HEK293 (cell line): ENCODE measurements at regions not wholly inside any gene's neighbourhood (a gene's known extent, or its start where the extent isn't known, plus 50 kb on each side); places are given as distances from the start of the nearest gene placed in this dataset.
A peak's percentile ranks its signal among the peaks of the same experiment; 100 is the strongest.

Source experiments
- CTCF ChIA-PET: fragments of 350-600 bp; formaldehyde crosslinking; extraction: SDS; loops from one replicate; lab custom pipeline; 2021; ENCODE audit warnings: antibody characterized with exemption; lab: Yijun Ruan, JAX
- POLR2A ChIA-PET: fragments of 300-600 bp; formaldehyde crosslinking; extraction: SDS; loops from one replicate; lab custom pipeline; 2020; ENCODE audit warnings: antibody characterized with exemption, inconsistent platforms; lab: Yijun Ruan, JAX
- H3K27ac ChIP-seq: fragments of 200-500 bp; sonication (Bioruptor generic); 2 replicates; pipeline ENCODE4 v1.5.1; 2014; ENCODE audit warnings: low read depth, low read length, control low read depth, inconsistent platforms; ENCODE audit errors: extremely low read depth
- H3K36me3 ChIP-seq, 2 experiments: fragments of 200-500 bp in 1 of 2; sonication (Bioruptor generic) in 1 of 2; 1 replicate in 1 of 2; 2 replicates in 1 of 2; pipeline ENCODE4 v1.5.1; 2014 to 2017; ENCODE audit warnings: inconsistent platforms in 2 of 2, low read length in 2 of 2; ENCODE audit not compliant: control insufficient read depth in 2 of 2, insufficient read depth in 1 of 2
- H3K4me1 ChIP-seq: fragments of 200-500 bp; sonication (Bioruptor generic); 2 replicates; pipeline ENCODE4 v1.5.1; 2014; ENCODE audit warnings: mild to moderate bottlenecking, low read length, inconsistent platforms; ENCODE audit not compliant: control insufficient read depth, insufficient read depth
- H3K4me3 ChIP-seq: 2 replicates; pipeline ENCODE4 v1.5.1; 2011; ENCODE audit warnings: low read depth, mild to moderate bottlenecking, control low read depth, low read length, moderate library complexity
- H3K9me3 ChIP-seq: fragments of 200-500 bp; sonication (Bioruptor generic); 2 replicates; pipeline ENCODE4 v1.5.1; 2014; ENCODE audit warnings: low read depth, low read length, inconsistent platforms; ENCODE audit not compliant: control insufficient read depth, insufficient read depth
- ELK4 ChIP-seq: IDR thresholded peaks from 2 replicates; pipeline ENCODE4 v1.6.1; 2011; ENCODE audit warnings: mild to moderate bottlenecking, low read depth, low read length, borderline replicate concordance
- FEZF1 ChIP-seq: fragments of 450-650 bp; formaldehyde crosslinking; IDR thresholded peaks from 2 replicates; pipeline ENCODE4 v1.5.1; 2016; ENCODE audit warnings: missing biosample characterization, missing genetic modification characterization
- OSR2 ChIP-seq: fragments of 450-650 bp; formaldehyde crosslinking; IDR thresholded peaks from 2 replicates; pipeline ENCODE4 v1.5.1; 2016; ENCODE audit warnings: missing biosample characterization, missing genetic modification characterization
- ZBTB10 ChIP-seq: fragments of 450-650 bp; formaldehyde crosslinking; IDR thresholded peaks from 2 replicates; pipeline ENCODE4 v1.5.1; 2016; ENCODE audit warnings: missing biosample characterization, missing genetic modification characterization
- ZFP37 ChIP-seq: fragments of 450-650 bp; formaldehyde crosslinking; IDR thresholded peaks from 2 replicates; pipeline ENCODE4 v1.5.1; 2016; ENCODE audit warnings: missing biosample characterization, missing genetic modification characterization
- ZIC2 ChIP-seq: fragments of 450-650 bp; formaldehyde crosslinking; IDR thresholded peaks from 2 replicates; pipeline ENCODE4 v1.5.1; 2016; ENCODE audit warnings: missing biosample characterization, missing genetic modification characterization
- ZNF174 ChIP-seq: fragments of 450-650 bp; formaldehyde crosslinking; IDR thresholded peaks from 2 replicates; pipeline ENCODE4 v1.5.0; 2017; ENCODE audit warnings: missing biosample characterization, mild to moderate bottlenecking, missing genetic modification characterization
- ZNF239 ChIP-seq: fragments of 450-650 bp; formaldehyde crosslinking; IDR thresholded peaks from 2 replicates; pipeline ENCODE4 v1.5.1; 2016; ENCODE audit warnings: missing biosample characterization, missing genetic modification characterization
- ZNF266 ChIP-seq: fragments of 450-650 bp; formaldehyde crosslinking; IDR thresholded peaks from 2 replicates; pipeline ENCODE4 v1.5.1; 2016; ENCODE audit warnings: missing biosample characterization, missing genetic modification characterization, low read depth
- ZNF292 ChIP-seq: fragments of 450-650 bp; formaldehyde crosslinking; IDR thresholded peaks from 2 replicates; pipeline ENCODE4 v1.5.1; 2016; ENCODE audit warnings: low read depth, missing biosample characterization, missing genetic modification characterization, borderline replicate concordance
- ZNF398 ChIP-seq: fragments of 450-650 bp; formaldehyde crosslinking; IDR thresholded peaks from 2 replicates; pipeline ENCODE4 v1.5.1; 2017; ENCODE audit warnings: missing biosample characterization, missing genetic modification characterization
- ZNF514 ChIP-seq: fragments of 450-650 bp; formaldehyde crosslinking; IDR thresholded peaks from 2 replicates; pipeline ENCODE4 v1.5.1; 2016; ENCODE audit warnings: missing biosample characterization, missing genetic modification characterization
- ZNF530 ChIP-seq: fragments of 450-650 bp; formaldehyde crosslinking; IDR thresholded peaks from 2 replicates; pipeline ENCODE4 v1.5.1; 2016; ENCODE audit warnings: low read depth, missing biosample characterization, missing genetic modification characterization
- ZNF585B ChIP-seq: fragments of 450-650 bp; formaldehyde crosslinking; IDR thresholded peaks from 2 replicates; pipeline ENCODE4 v1.5.1; 2016; ENCODE audit warnings: missing biosample characterization, missing genetic modification characterization
- ZNF629 ChIP-seq: fragments of 450-650 bp; formaldehyde crosslinking; IDR thresholded peaks from 2 replicates; pipeline ENCODE4 v1.5.1; 2017; ENCODE audit warnings: missing biosample characterization, missing genetic modification characterization
- ZNF639 ChIP-seq: fragments of 450-650 bp; formaldehyde crosslinking; IDR thresholded peaks from 2 replicates; pipeline ENCODE4 v1.5.1; 2016; ENCODE audit warnings: missing biosample characterization, missing genetic modification characterization
- ZNF777 ChIP-seq: fragments of 450-650 bp; formaldehyde crosslinking; IDR thresholded peaks from 2 replicates; pipeline ENCODE4 v1.5.1; 2017; ENCODE audit warnings: missing biosample characterization, missing genetic modification characterization, borderline replicate concordance
- ZNF837 ChIP-seq: fragments of 450-650 bp; formaldehyde crosslinking; IDR thresholded peaks from 2 replicates; pipeline ENCODE4 v1.5.1; 2016; ENCODE audit warnings: missing biosample characterization, missing genetic modification characterization

DNA sequence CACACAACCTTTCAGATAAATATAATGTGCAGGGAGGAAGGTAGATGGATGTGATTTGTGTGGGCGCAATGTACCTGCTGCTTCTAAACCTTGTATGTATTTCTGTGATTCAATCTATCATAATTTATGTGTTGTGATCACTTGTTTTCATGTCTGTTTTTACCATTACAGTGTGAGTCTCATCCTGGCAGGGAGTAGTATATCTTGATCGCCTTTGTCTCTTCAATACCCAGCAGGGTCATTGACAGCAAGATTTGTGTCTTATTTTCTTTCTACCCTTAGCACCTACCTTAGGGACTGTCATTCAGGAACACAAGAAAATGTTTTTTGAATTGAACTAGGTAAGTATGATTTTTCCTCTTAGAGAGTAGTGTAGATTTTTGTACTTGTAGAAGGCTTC is 83.7 kb upstream of the SELENOK start:
- no peak overlapping the region for H3K27ac ChIP-seq
- H3K36me3 ChIP-seq, result peaks cover 0 to 10% of the 10 kb centered on the region in 2 experiments; a peak in 1 of 3 replicates
- CTCF ChIA-PET, result interaction anchor here (0.6 kb wide), 1 partner anchor 463 kb away, joined by 3 read pairs; no protein-coding TSS in a partner anchor
- H3K9me3 ChIP-seq, result no peaks in the 10 kb centered on the region
- H3K4me1 ChIP-seq, result no peaks in the 10 kb centered on the region
- no peak overlapping the region for H3K4me3 ChIP-seq
- POLR2A ChIA-PET, result no interaction called here
- no peak for TF ChIP-seq ZNF629 (tag by site-specific recombination)
- TF ChIP-seq ZFP37 (tag by site-specific recombination), result no peak
- no peak for TF ChIP-seq ZNF585B (tag by site-specific recombination)

- Histone ChIP-seq H3K36me3 (peaks cover 0 to 10% of the 10 kb centered on the region in 2 experiments; a peak in 1 of 3 replicates), H3K27ac (no peak overlapping the region), H3K4me1 (no peaks in the 10 kb centered on the region), H3K4me3 (no peak overlapping the region), H3K9me3 (no peaks in the 10 kb centered on the region)
- TF ChIP-seq ZBTB10 (tag by site-specific recombination), result no peak
- no peak for TF ChIP-seq ZNF530 (tag by site-specific recombination)
- TF ChIP-seq ZNF292 (tag by site-specific recombination), result no peak
- no peak for TF ChIP-seq ZNF837 (tag by site-specific recombination)
- peak; percentile 99 for TF ChIP-seq ZNF266 (tag by site-specific recombination)
- peak; percentile 46; the same call in 1 of the 2 replicates for TF ChIP-seq OSR2 (tag by site-specific recombination)
- 0 out of 2 replicates have a peak, but pooled peaks have one; percentile 35 for TF ChIP-seq ZIC2 (tag by site-specific recombination)
- TF ChIP-seq ZNF777 (tag by site-specific recombination), result no peak
- no peak for TF ChIP-seq ELK4
- TF ChIP-seq ZNF239, result no peak
- no peak for TF ChIP-seq ZNF639 (tag by site-specific recombination)
- POLR2A ChIA-PET, result no interaction called here
- CTCF ChIA-PET, result interaction anchor here (0.9 kb wide), 1 partner anchor 268 kb away, joined by 3 read pairs; no protein-coding TSS in a partner anchor
Observed at GRCh38 chr3:53974324-53974723, 82.7 kb upstream of the SELENOK start.

- POLR2A ChIA-PET, result no interaction called here
- Histone ChIP-seq H3K4me1 (no peaks in the 10 kb centered on the region), H3K36me3 (peaks cover 0 to 10% of the 10 kb centered on the region in 2 experiments; a peak in 1 of 3 replicates), H3K27ac (no peak overlapping the region), H3K9me3 (no peaks in the 10 kb centered on the region), H3K4me3 (no peak overlapping the region)
- CTCF ChIA-PET, result interaction anchor here (0.9 kb wide), 1 partner anchor 269 kb away, joined by 3 read pairs; no protein-coding TSS in a partner anchor
- TF ChIP-seq ZNF514 (no peak), ZNF398 (tag by site-specific recombination) (no peak), ZIC2 (tag by site-specific recombination) (no peak), FEZF1 (tag by site-specific recombination) (0 out of 2 replicates have a peak, but pooled peaks have one; percentile 13), ZNF174 (tag by site-specific recombination) (no peak)
Observed at GRCh38 chr3:53973905-53974304, 82.2 kb upstream of the SELENOK start.
